ENCODE measurements at regions not wholly inside any gene's neighbourhood (a gene's known extent, or its start where the extent isn't known, plus 50 kb on each side); places are given as distances from the start of the nearest gene placed in this dataset.

DNA sequence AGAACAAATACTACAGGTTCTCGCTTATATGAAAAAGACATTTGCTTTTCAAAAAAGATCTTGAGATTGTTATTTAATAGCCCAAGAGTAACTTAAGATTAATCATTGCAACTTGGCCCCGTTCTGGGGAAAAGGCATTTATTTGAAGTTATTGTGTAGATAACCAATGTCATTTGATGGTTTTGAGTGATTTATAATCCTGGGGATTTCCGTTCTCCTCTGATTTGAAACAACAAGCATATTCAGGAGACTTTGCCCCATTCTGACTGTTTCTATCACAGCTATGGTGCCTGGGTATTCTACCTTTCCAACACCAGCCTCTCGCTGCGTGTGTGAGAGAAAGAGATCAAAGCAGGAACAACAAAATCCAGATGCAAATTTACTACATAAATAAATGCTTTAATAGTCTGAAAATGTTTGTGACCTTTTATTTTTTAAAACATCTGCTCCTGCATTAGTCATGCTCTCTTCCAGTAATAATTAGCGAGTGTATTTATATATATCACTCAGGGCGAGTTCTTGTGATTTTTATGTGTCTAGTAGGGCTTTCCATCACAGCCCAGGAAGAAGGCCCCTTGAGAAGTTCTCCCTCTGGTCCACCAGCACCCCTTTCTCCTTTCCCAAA is 197.9 kb upstream of the FOXQ1 start:
- no peak for ATAC-seq

DNA sequence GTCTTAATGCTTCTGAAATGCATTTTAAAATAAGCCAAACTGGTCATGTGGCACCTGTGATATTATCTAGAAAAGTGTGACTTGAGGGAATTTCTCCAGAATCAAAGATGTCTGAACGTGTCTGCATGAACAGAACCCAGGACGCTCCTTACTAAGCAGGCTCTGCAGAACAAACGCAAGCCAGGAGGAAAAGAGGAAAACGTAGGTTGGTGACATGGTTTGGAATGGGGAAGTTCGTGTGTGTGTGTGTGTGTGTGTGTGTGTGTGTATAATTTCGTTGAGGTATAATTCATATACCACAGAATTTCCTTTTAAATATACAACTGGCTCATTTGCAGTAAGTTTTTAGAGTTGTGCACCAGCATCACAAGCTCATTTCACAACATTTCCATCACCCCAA is 200.5 kb upstream of the FOXQ1 start:
- no peak for ATAC-seq

DNA sequence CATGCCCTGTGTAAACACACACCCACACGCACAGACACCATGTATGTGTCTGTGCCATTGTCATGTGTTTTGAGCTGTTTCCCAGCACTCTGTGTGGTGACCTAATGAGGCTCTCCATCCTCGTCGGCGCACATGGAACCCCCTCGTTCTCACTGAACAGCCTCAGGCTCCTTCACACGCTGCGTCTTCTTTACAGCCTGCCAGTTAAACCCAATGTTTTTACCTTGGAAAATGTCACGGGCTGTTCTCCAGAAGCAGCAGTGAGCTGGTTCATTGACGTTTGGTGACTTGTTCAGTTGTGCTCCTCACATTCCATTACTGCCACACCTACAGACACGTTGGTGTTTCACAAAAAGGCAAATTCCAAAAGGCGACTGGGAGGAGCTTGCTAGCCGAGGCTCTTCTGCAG is 201.0 kb upstream of the FOXQ1 start:
- ATAC-seq, result no peak

DNA sequence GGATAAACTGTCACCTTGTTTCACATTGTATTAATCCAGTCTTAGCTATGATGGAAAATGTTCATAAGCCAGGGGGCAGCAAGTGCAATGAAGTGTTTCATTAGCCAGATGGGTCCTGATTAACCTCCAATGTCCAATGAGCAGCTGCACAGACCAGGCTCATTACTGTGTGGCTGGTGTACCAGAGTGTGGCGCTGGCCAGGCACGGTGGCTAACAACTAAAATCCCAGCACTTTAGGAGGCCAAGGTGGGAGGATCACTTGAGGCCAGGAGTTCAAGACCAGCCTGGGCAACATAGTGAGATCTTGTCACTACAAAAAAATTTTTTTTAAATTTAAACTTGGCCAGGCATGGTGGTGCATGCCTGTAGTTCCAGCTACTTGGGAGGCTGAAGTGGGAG is 201.7 kb upstream of the FOXQ1 start:
- no peak for ATAC-seq

DNA sequence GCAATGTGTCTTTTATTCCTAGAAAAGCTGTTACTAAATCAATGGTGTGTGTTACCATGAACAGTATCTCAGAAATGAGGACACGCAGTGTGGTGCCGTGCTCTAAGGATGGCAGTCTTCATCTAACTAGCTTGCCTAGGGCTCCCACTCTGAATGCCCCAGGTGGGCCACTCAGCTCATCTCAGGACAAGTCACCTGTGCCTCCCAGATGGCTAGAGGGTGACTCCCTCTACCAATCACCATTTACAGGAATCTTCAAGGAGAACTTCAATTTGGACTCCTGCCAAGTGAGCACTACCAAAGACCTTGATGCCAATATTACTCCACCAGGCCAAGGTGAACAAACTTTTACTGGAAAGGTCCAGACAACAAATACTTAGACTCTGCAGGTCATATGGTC is 202.8 kb upstream of the FOXQ1 start:
- ATAC-seq, result no peak

DNA sequence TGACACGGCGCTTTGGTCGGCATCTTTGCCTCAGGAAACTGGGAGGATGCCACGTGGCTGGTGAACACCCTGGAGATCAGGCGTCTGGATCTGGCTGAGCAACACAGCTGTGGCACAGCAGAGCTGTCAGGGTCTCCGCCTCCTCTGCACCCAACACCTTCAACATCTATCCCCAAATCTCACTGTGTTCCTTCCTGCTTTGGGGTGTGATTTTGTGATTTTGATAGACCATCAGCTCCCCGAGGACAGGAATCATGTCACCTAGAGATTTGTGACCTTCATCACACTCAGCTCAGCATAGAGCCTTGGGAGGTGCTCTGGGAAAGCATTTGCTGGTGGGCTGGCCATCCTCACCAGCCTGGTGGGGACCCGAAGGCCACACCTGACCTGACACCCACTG is 203.7 kb upstream of the FOXQ1 start:
- ATAC-seq, result no peak

DNA sequence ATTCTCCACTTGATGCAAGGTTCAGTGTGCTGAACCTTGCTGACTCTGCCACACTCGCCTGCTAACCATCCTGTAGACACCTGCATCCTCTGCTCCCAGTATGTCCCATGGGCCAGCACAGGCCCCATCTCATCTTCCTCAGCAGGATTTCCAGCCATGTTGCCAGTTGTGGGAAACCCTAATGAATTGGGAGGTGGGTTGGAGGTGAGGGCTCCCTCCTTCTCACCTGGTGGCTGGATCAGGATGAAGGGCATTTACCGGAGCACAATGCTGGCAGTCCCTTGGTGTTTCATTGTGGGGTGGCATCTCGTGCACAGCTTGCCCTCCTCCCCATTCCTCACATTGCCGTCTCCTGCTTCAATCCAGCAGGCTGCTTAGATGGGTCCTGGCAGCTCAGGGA is 204.3 kb upstream of the FOXQ1 start:
- no peak for ATAC-seq

DNA sequence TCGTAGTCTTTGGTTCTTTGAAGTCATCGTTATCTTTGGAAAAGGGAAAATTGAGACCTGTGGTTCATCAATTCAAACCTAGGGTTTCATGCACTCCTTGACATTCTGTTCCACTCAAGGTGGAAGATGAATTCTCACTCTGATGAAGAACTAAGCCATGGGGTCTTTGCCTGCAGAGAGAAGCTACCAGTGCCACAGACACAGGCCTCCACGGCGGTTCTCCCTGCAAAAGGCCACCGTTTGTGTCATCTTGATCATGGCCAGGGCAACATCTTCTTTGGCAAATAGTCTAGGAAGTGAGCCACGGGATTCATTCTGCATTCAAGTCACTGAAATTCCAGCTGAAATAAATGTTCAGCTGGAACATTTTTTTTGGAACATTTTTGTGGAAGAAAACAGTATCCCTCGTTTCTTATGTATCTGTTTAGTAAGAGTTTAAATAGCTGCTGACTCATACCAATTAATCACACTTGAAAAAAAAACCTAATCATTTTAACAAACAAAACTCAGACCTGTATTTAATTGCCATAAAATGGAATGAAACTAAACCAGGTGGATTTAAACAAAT is 206.0 kb upstream of the FOXQ1 start:
- no peak for ATAC-seq

DNA sequence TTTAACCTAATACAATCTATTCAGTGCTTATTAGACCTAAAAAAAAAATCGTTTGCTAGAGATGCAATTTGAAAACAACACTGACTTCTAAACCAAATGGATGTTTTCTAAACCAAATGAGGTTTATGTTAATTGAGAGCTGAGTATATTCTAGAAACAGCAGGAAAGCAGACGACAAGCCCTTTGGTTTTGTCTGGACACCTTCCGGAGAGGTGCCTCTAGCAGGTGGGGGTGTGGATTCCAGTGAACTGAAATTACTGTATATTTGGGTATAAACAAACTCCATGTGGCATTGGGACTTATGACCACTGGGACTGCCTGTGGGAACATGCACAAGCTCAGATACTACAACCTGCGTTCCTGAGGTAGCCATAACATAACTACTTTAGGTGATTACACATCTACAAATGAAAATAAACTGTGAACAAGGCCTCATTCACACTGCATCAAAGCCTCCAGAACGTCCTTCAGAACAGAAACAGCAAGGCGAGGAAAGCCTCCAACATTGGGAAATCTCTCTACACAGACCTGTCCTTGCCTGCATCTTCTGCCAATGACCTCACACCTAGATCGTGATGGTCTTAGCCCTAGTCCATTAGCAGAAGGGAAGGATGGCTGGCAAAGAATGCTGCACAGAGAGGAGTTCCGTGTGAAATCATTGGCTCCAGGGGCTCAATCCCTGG is 206.8 kb upstream of the FOXQ1 start:
- no peak for ATAC-seq

DNA sequence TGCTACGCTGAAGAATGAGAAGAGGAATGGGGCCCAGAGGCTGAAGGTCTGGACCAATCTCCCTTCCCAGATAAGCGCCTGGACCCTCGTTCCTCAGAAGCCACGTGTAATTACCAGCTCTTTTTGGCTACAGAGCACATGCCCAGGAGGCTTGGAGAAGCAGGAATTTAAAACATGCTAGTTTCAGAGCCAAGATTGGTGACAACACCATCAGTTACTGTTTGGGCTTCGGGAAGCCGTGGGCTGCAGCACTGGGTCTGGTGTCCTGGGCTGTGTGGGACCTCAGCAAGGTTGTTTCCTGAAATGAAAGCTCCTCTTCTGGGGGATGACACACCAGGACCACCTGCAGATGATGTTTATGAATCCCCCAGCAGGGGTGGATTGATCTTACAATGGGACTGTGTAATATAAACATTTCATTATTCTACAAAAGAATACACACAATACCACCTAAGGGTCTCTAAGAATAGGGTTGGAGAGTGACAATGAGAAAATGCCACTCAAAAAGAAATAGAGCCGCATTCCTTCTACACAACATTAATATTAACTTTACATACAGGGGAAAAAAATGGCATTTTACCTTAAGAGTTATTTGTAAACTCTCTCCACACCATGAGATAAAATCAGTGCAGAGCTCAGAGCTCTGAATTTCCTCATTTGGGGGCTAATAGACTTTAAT is 207.8 kb upstream of the FOXQ1 start:
- no peak for ATAC-seq

DNA sequence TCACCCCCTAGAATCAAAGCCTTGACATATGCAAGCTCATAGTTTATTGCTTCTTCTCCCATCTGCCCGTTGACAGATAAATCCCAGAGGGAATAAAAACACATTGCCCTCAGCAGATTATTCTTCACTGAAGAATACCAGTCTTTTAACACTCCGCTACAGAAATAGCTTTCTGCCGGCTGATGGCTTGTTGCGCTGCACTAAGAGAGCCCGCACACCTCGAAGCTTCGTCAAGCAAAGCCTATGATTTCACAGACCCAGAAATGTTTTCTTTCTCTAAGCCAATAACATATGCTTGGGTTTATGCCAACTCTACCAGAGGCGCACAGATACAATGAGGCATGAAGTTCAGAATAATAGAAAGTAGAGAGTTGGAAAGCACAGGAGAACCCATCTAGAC is 208.9 kb upstream of the FOXQ1 start:
- no peak for ATAC-seq

DNA sequence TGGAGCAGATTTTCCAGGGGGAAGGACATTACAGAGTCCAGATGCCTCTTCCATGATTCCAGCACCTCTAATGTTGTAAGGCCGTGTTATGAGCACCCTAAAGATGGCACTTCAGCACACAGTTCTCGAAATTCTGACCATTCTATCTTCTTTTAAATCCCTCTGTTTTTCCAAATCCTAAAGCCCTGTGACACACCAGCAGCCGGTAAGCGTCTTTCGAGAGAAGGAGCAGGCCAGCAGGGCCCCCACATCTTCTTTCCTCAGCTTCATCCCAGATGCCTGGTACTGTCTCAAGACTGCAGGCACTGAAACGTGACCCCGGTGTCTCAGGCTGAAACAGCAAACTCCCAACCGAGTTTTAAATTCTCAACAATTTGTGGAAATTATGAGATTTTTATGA is 211.6 kb upstream of the FOXQ1 start:
- no peak for ATAC-seq

DNA sequence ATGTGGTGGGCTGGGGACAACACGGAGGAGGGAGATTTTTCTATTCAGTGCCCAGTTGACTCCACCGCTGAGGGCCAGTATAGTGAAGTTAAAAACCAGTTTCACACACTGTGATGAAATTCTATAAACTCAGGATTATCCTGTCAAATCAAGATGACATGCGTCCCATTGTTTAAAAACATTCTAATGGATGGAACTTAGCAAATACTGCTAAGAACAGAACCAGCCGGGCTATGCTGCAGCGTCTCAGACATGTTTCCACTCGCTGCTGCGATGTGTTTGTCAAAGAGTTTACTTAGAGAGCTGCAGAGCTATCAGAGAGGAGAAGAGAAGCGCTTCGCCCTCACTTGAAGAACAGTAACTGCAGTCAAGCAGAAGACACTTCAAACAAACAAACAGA is 212.6 kb upstream of the FOXQ1 start:
- no peak for ATAC-seq

DNA sequence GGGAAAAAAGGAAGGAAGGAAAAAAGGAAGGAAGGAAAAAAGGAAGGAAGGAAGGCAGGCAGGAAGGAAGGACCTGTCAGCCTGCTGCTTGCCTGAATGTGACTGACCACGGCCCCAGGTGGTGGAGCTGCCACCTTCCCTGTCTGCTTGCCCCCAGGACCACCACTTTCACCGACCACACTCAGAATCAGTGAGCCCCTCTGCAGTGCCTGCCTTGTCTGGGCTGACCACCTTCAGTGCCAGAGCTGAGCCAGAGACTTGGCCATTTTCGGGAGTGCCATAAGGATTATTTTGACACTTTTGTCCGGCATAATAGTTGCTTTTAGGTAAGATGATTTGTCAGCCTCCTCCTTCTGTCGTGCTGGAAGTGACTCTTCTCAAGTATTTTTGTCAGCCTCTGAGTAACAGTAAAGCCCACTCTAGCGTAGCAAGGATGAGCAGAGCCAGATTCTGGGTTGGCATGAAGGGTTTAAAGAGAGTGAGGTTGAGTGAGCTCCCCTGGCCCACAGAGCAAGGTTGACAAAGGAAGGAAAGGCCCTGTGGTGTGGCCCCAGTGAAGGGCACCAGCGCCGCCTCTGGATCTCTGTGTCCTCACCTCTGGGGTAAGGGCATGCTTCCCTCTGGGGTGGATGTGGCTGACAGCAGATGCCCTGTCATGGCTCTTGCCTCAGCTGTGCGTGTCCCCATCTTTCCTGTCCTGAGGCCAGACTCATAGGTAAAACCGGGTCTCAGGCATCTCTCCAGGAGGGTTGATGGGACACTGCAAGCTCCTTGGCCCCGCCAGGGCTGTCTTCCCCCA is 214.7 kb upstream of the FOXQ1 start:
- no peak for ATAC-seq

DNA sequence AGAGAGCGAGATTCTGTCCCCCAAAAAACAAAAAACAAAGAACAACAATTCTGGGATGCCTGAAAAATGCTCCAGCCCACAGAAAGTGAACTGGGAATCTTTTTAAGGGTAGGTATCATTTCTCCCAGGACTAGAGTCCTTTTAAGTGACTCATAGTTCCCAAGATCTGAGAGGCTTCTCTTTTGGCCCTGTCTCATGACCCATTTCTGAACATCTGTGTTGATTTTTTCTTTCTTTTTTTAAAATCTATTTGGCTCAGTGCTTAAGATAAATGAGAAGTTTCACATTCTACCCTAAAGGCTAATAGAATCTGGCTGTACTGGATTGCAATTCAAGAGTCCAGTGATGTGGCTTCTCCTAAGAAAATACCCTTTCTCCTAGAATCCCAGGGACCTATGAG is 217.6 kb upstream of the FOXQ1 start:
- ATAC-seq, result no peak

DNA sequence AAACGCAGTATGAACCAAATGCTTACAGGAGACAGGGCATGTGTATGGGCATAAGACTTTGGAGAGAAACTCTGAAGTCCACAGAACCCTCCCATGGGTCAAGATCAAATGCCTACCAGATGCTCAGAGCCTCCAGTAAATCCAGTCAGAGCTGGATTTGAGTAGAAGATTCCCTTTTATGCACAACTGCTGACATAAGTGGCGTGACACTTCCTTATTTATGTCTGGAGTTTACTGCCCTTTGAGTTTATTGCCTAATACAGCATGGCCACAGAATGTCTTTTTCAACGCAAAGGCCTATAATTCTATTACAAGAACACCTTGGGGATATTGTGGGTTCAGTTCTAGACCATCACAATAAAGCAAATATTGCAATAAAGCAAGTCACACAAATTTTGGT is 220.0 kb upstream of the FOXQ1 start:
- no peak for ATAC-seq

DNA sequence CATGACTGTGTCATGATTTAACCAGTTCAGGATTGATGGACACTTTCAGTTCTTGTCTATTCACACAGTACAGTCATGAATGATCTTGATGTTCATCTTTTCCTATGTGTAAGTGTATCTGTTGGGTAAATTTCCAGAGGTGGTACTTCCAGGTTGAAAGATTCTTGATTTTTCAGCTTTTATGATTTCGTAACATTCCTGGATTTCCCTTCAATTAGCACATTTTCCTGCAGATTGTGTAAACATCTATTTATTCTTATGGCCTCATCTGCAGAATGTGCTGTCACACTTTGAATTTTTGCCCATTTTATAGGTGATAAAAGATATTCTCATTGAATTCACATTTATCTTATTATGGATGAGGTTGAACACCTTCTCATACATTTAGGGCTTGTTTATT is 222.0 kb upstream of the FOXQ1 start:
- no peak for ATAC-seq

DNA sequence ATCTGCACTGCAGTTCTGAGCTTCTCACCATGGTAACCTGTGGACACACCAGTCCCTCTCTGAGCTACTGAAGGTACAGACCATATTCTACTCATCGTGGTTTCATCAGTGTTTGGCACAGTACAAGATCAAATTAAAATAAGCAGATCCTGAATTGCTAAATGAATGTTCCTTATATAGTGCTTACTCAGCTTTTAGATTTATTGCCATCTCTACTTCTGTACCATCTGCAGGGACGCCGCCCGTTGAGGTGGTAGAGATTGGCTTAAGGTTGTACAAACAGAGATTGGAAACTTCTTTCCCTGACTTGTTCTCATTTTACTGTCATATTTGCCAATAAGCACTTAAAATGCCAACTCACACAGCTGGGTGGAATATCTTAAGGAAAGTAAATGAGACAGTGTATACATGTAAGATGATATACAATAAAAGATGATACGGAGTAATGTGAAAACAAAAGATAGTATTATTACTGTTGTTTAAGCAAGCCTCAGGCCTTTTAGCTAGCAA is 223.4 kb upstream of the FOXQ1 start:
- ATAC-seq, result no peak

DNA sequence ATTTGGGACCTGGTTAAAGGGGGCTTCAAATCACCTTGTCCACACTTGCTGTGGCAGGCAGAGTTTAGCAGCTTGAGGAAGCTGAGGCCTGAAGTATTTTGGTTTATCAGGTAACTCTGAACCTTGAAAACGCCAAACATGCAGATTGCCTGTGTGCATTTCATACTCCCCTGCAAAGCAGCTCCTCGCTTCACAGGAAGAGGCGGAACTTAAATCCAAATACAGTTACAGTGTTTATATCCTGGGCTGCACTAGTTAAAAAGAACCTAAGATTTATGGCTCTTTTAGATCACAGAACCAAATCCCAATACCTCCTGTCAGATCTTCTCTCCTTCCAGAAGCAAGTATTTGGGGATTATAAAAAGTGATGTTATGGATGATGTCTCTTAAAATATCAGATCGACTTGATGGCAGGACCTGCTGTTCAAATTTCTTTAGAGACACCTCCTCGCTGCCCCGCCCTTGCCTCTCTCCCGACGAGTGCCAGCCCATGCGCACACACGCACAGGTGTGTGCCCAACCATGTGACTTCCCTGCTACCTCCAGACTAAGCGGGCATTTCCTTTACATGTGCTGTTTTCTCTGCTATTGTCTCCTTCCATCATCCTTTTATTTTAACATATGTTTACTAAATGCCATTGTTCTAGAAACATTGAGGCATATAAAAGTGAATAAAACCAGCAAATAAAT is 224.6 kb upstream of the FOXQ1 start:
- ATAC-seq, result no peak

DNA sequence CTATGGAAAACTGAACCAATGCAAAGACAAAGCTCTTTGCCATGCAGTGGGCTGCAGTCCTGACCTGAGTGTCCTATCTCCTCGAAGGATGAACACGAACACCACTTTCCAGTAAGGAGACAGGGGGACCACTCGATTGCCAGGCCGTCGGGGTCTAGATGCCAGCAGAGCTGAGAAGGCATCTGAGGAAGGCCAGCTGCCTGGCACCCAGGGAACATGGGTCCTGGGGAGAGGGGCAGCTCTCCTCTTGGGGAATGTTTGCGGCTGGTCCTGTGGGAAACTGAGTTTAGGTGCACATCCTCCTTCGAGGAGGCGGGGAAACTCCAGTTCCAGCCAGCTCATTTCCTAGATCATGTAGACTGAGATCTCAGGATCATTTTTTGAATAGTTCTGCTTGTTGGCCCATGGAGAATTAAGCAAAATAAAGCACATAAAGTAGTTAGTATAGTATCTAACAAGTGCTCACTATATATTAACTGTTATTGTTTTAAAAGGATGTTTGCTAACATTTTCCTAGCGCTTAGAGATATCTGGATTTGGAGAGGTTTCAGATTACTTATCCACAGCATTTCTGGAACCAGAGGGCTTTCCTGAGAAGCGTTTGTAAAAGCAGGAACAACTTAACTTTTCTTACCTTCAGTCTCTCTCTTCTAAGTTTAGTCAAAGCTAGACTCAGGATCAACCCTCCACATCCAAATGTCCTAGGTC is 225.3 kb upstream of the FOXQ1 start:
- no peak for ATAC-seq

DNA sequence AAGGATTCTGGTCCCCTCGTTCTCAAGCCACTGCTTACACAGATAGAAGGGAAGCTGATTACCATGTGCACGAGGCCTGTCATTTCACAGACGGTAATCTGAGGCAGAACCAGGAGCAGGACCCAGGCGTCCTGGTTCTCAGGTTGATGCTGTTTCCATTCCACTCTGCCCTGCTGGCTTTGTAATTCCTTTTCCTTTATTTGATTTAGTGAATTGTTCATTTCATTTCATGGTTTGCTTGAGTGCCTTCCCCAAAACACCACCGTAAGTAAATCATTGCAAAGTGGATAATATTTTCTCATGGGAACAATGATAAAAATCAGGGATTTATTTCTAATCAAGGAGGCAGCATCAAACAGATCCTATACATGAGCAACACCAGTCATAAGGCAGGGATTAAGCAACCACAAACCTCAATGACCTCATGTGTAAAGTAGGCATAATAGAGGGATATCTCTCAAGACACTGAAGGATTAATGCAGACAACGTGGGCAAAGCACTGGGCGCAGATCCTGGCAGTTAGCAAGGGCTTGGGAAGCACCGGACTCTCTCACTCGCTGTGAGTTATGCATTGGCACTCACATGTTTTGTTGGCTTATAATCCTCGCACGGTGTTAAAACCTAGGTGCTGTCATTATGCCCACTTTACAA is 229.5 kb upstream of the FOXQ1 start:
- ATAC-seq, result no peak

Data from activated CD4-positive, CD25-positive, alpha-beta regulatory T cell treated with anti-CD3 and anti-CD28 coated beads, Interleukin-2, amount 50 U/mL, for 24 hours (primary cell).